A673 (cell line): ENCODE measurements at regions not wholly inside any gene's neighbourhood (a gene's known extent, or its start where the extent isn't known, plus 50 kb on each side); places are given as distances from the start of the nearest gene placed in this dataset.

Experiments
- BruUV-seq: library from RNA; stranded (reverse); fragments of 400-500 nt; replicated peaks from 2 replicates; lab custom pipeline; 2021; lab: Mats Ljungman, UMichigan
- CTCF ChIA-PET: fragments of 300-600 bp; sonication (Branson Sonifier 250); formaldehyde crosslinking; loops from one replicate; lab custom pipeline; 2022; ENCODE audit warnings: antibody characterized with exemption; lab: Charles Lee
- POLR2A ChIA-PET: fragments of 300-600 bp; sonication (Branson Sonifier 250); formaldehyde crosslinking; loops from one replicate; lab custom pipeline; 2022; ENCODE audit warnings: antibody characterized with exemption; ENCODE audit not compliant: low non-redundant PET; lab: Charles Lee
- DNase-seq: peaks from one replicate; pipeline ENCODE4 v3.0.0-alpha.2; 2015; ENCODE audit warnings: low spot score
- H3K27ac ChIP-seq: fragments of 200-600 bp; sonication (generic); 2 replicates; pipeline ENCODE4 v1.5.1; 2016; ENCODE audit warnings: mixed run types, low read depth, mild to moderate bottlenecking, mixed read lengths, antibody characterized with exemption, low read length; ENCODE audit not compliant: poor library complexity, severe bottlenecking
- H3K27me3 ChIP-seq: fragments of 200-600 bp; sonication (generic); replicated peaks from 2 replicates; pipeline ENCODE4 v1.6.1; 2017; ENCODE audit warnings: mixed run types, low read depth, mild to moderate bottlenecking, mixed read lengths, antibody characterized with exemption, low read length; ENCODE audit not compliant: insufficient read depth, poor library complexity
- H3K36me3 ChIP-seq: fragments of 200-600 bp; sonication (generic); 2 replicates; pipeline ENCODE4 v1.6.1; 2016; ENCODE audit warnings: mixed run types, mild to moderate bottlenecking, mixed read lengths, antibody characterized with exemption, low read length; ENCODE audit not compliant: insufficient read depth, poor library complexity, severe bottlenecking
- H3K4me1 ChIP-seq: fragments of 200-600 bp; sonication (generic); 2 replicates; pipeline ENCODE4 v1.6.1; 2017; ENCODE audit warnings: mixed run types, mild to moderate bottlenecking, mixed read lengths, antibody characterized with exemption, low read length; ENCODE audit not compliant: insufficient read depth, poor library complexity, severe bottlenecking
- H3K4me3 ChIP-seq: fragments of 200-600 bp; sonication (generic); 2 replicates; pipeline ENCODE4 v1.5.1; 2016; ENCODE audit warnings: low read depth, mixed run types, mild to moderate bottlenecking, mixed read lengths, low read length; ENCODE audit not compliant: poor library complexity, severe bottlenecking
- H3K9me3 ChIP-seq: fragments of 200-600 bp; sonication (generic); 2 replicates; pipeline ENCODE4 v1.6.1; 2016; ENCODE audit warnings: mixed run types, low read depth, mild to moderate bottlenecking, mixed read lengths, antibody characterized with exemption, low read length; ENCODE audit not compliant: poor library complexity, severe bottlenecking
- CTCF ChIP-seq: fragments of 300-800, 200-600 bp; sonication (generic); conservative IDR thresholded peaks from 2 replicates; pipeline ENCODE4 v1.5.1; 2017; ENCODE audit warnings: low read depth, mild to moderate bottlenecking, antibody characterized with exemption, low read length, moderate library complexity, mixed read lengths
- EZH2 ChIP-seq: fragments of 200-600 bp; sonication (generic); IDR thresholded peaks from 2 replicates; pipeline ENCODE4 v1.6.1; 2017; ENCODE audit warnings: borderline replicate concordance, low read depth, mild to moderate bottlenecking, mixed read lengths, antibody characterized with exemption, low read length; ENCODE audit not compliant: poor library complexity, severe bottlenecking
- intact Hi-C: fragments of 100-400 bp; cut with micrococcal nuclease; formaldehyde crosslinking; loops from one replicate; pipeline ENCODE4 v1.10.0; 2022; ENCODE audit not compliant: unreplicated experiment

- H3K9me3 ChIP-seq: no peaks in the 10 kb centered on the region
- H3K36me3 ChIP-seq: no peaks in the 10 kb centered on the region
- no peak overlapping the region for H3K27ac ChIP-seq
- H3K27me3 ChIP-seq: no peaks in the 10 kb centered on the region
- DNase-seq: no peak
- no TSS peak for BruUV-seq
- no peaks in the 10 kb centered on the region for H3K4me1 ChIP-seq
- TF ChIP-seq CTCF (no peak), EZH2 (no peak)
- ChIA-PET POLR2A (interaction anchor here (0.7 kb wide), 1 partner anchor 277 kb away, joined by 4 read pairs; no protein-coding TSS in a partner anchor), CTCF (no interaction called here)
- no peak overlapping the region for H3K4me3 ChIP-seq
- intact Hi-C loops: no loop called here
These were observed 1562.4 kb upstream of the RAG2 start for GRCh38 chr11:38160433-38160832.

- Histone ChIP-seq H3K9me3 (no peaks in the 10 kb centered on the region), H3K36me3 (no peaks in the 10 kb centered on the region), H3K27ac (no peak overlapping the region), H3K27me3 (no peaks in the 10 kb centered on the region), H3K4me1 (no peaks in the 10 kb centered on the region), H3K4me3 (no peak overlapping the region)
- intact Hi-C loops: no loop called here
- DNase-seq: no peak
- ChIA-PET POLR2A (no interaction called here), CTCF (no interaction called here)
- BruUV-seq: no TSS peak
- TF ChIP-seq EZH2 (no peak), CTCF (no peak)
These were observed 1561.0 kb upstream of the RAG2 start for GRCh38 chr11:38159038-38159437.

GRCh38 chr11:38156495-38157146 lies 1558.6 kb upstream of the RAG2 start:
- no TSS peak for BruUV-seq
- CTCF ChIA-PET: no interaction called here
- H3K27me3 ChIP-seq: no peaks in the 10 kb centered on the region
- intact Hi-C loops: no loop called here
- no peak for DNase-seq
- no peak for TF ChIP-seq CTCF
- no peak for TF ChIP-seq EZH2
- no peaks in the 10 kb centered on the region for H3K4me1 ChIP-seq
- POLR2A ChIA-PET: no interaction called here
- H3K4me3 ChIP-seq: no peak overlapping the region
- no peak overlapping the region for H3K27ac ChIP-seq
- H3K9me3 ChIP-seq: no peaks in the 10 kb centered on the region
- no peaks in the 10 kb centered on the region for H3K36me3 ChIP-seq
